Stimulated activated CD4-positive, alpha-beta T cell treated with anti-CD3 and anti-CD28 coated beads, Interleukin-2, amount 100 ng/mL, for 48 hours (primary cell): ENCODE measurements at regions not wholly inside any gene's neighbourhood (a gene's known extent, or its start where the extent isn't known, plus 50 kb on each side); places are given as distances from the start of the nearest gene placed in this dataset.

Experiments
- DNase-seq, 2 donors: peaks; one replicate each; pipeline ENCODE4 v3.0.0-alpha.2; 2020

DNA sequence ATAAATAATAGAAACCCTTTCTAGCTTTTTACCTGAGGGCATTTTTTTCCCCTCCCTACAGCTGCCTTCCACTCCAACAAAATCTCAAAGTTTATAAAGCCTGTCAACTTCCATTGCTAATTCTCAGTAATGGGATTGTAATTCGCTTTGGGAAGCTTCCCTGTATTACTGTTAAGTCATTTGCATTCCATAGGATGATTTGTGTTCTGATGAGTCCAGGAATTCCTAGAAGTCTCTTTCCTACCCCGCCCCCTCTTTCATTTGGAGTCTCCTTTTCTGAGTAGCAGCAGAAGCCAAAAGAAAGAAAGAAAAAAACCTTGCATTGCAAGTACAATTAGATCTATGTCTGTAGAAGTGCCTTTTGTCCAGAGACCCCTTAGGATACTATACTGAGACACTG is 1033.3 kb downstream of the IGSF11 start:
- no peak for DNase-seq

DNA sequence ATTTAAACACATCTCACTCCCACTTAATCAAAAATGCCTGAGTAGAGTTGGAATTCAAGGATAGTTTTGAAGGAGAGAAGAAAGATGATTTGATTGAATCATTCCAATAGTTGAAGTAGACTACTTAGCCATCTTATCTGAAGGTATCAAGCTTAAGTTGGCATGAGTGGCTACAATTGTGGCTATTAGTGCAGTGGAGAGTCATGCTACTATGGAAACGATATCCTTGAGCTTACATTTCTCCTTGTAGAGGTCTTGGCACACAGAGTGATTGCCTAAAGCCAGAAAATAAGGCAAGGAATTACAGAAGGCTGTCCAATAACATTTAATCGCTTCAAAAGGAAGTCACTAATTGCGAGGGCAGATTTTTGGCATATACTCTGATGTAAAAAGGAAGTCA is 1022.7 kb downstream of the IGSF11 start:
- DNase-seq = no peak

DNA sequence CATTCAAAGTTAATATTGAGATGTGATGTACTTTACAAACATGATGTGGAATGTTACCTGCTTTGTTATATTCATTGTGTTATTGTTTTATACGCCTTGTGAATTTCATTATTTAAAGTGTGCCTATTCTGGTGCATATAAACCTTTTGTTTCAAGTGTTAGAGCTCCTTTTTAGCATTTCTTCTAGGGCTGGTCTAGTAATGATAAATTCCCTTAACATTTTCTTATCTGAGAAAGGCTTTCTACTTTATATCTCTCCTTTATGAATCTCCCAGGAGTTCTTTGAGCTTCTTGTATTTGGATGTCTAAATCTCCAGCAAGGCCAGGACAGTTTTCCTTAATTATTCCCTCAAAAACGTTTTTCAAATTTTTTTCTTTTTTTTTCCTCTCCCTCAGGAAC is 1005.6 kb downstream of the IGSF11 start:
- DNase-seq = no peak

DNA sequence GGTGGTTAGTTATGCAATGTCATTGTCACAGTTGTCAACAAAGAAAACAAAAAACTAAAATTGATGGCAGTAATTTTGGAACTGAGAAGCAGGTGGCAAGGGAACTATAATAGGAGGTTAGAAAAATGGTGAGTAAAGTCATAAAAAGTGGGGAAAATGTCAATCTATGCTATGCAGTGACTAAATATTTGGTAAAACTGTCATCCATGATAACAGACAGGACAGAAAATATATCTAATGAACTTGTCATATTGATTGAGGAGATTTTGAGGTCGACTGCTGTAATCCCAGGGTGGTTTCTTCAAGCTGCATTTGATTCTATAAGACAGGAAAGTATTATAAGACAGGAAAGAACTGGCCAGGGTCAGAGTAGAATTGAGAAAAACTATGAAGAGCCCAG is 998.4 kb downstream of the IGSF11 start:
- no peak for DNase-seq

DNA sequence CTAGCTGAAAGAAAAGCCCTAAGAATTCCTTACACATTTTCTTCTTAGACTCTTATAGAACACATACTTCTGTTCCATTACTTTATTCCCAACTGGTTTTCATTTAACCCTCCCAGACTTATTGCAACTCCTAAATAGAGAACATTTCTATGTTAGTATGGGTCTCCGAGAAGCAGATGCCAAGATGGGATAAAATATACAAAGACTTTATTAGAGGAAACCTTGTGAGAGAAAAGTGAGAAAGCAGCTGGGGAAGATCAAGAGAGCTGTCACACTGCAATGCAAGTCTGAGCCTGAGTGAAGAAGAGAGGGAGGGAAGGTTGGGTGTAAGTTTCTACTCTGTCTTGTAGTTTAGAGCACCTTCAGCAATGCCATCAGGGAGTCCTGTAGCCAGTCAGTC is 979.3 kb downstream of the IGSF11 start:
- DNase-seq = no peak

DNA sequence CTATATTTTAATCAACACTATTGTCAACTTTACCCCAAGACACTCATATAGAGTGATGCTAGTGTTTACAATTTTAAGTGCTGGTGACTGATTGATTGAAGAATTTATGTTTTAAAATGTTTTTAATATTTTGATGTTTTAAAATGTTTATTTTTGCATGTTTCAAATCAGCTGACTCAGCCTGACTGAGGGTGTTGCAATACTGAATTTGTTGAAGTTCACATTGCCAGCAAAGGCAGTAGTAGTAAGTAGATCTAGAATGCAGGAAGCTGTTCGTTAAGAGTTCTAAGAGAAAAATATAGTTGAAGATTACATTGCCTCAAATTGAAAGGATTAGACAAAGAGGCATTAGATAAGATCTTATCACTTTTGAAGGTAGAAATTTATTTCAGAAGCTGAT is 977.6 kb downstream of the IGSF11 start:
- DNase-seq = no peak

DNA sequence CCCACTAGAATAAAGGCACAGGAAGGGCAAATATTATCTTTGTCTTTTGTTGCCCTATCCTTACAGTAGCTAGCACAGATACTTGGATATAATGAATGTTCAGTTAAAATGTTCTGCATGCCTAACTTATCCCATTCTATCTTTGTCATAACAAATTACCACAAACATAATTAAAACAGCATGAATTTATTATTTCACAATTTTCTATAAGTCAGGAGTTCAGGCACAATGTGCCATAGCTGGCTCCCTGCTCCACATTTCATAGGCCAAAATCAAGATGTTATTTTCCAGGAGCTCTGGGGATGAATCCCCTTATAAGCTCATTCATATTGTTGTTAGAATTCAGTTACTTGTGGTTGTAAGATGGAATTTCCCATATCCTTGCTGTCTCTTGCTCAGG is 975.5 kb downstream of the IGSF11 start:
- no peak for DNase-seq

DNA sequence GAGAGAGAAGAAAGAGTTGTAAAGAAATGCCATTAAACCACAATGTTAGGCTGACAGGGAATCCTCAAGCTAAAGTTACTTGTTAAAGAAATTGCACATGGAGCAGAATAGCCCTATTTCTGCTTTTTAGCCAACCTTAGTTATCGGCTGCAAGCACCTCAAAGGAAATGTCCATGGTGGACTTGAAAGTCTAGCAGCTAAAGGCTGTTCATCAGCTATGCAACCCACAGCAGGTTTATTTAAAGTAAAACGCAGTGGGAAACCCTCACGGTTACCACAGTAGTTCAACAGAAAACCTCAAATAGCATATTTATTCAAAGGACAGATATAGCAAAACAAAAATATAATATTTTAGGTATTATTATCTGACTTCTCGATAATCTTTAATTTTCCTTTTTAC is 967.2 kb downstream of the IGSF11 start:
- DNase-seq = no peak

DNA sequence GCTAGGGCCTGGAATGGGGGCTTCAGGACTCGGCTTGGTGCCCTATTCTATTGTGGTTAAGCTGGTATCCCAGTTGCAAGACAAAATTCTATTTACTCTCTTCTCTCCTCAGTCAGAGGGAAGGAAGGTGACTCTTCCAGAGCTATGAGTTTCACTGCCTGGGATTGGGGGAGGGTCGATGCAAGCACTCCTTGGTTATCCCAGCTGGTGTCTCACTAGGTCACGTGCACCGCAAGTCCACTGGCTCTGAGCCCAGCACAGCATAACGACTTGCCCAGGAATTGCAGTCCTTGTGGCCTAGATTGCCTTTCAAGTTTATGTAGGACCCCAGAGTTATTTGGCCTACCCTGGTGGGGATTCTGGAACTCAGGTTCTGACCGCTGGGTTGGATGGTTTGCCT is 958.8 kb downstream of the IGSF11 start:
- no peak for DNase-seq

DNA sequence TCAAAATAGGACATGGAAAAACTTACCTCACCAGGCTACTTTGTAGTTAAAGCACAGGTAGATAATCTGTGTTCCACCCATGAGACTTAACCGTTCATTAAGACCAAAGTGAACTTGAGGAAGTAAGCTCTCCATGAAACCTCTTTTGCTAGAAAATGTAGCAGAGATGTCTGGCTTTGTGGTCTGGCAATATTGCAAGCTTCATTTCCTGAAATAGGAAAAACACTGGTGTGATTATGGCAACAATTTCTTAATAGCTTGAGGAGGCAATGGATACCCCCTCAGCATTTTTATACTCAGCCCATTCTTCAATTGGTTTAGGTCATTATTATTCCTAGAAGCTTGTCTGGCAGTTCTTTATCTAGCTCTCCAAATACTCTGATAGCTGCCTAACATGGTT is 957.3 kb downstream of the IGSF11 start:
- DNase-seq = no peak

DNA sequence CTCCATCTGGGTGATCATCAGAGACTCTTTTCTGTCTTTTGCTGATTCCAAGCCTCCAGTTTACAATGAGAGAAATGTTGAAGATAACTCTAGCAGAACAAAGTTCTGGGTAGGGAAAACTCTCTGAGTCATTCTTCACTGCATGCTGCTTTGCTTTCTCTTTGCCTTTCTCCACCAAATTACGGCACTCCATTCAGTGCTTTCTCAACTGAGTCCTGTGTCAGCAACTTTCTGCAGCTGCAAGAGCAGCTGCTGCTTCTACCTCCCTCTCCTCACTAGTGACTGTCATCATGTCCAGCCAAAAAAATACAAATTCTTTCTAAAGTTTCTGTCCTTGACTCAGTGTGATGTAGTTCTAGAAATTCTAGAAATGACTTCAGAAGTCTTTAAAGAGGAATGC is 953.8 kb downstream of the IGSF11 start:
- no peak for DNase-seq

DNA sequence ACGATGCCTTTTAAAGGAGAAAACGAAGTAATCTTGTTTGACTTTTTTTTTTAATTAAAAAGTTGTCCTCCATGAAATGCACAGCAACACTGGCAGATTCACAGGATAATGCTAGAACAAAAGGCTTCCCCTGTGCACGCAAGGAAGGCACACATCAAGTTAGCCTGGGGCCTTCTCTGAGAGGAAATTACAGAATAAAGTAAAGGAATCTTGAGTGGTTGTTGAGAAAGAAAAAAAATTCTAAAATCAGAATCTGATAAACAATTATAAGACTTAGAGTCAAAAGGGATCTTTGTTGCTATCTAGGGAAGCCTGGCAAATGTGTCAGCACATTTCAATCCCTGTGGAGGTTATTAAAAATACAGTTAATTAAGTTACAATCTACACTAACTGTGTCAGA is 946.0 kb downstream of the IGSF11 start:
- no peak for DNase-seq

DNA sequence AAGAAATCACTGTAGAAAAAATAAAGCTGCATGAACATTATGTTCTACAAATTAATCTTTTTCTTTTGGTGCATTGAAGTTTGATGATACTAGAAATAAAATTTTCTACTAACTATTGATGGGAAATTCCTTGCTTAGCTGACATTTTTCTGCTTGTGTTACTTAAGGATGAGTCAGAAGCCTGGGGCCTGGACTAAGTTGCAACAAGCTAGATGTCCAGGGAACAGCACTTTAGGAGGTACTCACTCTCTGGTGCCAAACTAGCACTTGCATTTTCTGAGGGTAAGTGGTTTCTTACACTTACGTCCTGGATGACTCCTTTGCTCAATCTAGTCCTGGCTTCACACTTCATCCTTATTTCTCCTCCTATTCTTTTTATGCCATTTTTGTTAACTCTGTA is 945.1 kb downstream of the IGSF11 start:
- DNase-seq = no peak

DNA sequence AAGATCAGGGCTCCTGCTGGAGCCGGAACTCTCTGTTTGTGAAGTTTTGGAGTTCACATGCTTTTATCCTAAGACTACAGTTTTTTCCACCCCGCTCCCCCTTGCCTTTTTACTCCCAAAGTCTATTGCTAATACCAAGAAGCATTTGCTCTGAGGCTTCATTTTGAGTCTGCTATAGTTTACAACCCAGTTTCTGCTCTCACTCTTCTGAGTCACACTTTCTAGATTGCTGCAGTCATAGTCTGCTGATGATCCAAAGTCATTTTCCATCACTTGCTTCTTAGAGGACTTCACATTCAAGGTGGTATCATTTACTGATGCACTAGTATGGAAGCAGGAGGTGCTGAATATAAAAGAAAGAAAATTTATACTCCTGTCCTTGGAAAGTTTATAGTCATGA is 937.4 kb downstream of the IGSF11 start:
- no peak for DNase-seq

DNA sequence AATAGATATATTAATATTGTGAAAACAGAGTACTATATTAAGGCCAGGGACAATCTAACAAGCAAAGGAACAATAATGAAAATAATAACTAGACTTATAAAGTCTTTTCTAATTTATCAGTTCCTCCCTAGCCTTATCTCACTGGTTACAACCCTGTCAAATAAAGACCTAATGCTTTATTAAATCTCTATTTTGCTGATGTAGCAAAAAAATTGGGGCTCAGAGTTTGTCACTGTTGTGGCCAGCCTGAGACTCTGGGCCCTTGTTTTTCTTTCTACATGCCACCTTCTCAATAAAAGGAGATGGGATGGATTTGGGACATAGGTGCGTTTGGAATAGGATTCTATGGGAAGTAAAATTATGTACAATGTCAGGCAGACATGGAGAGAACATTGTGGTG is 937.0 kb downstream of the IGSF11 start:
- no peak for DNase-seq

DNA sequence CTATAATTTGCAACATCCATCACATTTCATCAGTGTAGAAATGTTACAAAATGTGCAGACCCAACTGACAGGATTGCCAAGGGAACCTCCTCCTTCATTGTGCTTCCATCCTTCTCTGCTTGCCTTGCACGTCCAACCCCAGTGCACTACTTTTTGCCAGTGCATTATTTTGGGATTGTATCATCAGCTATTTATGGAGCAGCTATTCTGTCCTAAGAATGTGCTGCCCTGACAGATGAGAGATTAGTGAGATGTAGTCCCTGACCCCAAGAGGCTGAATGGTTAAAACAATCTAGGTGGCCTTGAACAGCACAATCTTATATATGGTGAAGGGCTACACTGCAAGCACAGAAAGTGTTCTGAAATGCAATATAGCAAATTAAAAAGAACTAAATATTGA is 935.8 kb downstream of the IGSF11 start:
- no peak for DNase-seq

DNA sequence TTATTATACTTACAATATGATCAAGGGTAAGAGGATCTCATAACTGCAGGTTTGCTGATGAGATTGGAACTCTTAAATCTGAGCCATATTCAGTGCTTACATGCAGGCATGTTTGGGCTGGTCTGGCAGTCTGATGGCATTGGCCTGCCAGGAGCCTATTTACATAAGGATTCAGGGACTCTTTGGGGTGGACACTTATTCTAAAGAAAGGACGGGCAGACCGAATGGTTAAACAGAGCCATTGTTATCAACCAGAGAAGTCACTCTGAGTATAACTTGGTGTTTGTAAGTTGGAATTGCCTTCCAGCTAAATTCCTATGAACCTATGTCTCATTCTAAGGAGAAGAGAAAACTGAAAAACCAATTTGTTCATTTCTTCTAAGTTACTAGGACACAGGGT is 932.8 kb downstream of the IGSF11 start:
- DNase-seq = no peak

DNA sequence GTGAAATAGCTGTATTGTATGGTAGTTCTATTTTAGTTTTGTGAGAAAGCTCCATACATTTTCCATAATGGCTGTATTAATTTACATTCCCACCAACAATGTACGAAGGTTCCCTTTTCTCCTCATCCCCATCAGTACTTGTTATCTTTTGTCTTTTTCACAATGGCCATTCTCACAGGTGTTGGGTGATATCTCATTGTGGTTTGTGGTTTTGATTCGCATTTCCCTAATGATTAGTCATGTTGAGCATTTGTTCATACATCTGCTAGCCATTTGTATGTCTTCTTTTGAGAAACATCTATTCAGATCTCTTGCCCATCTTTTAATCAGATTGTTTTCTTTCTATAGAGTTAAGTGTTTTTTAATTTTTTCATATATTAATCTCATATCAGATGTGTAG is 931.9 kb downstream of the IGSF11 start:
- no peak for DNase-seq

DNA sequence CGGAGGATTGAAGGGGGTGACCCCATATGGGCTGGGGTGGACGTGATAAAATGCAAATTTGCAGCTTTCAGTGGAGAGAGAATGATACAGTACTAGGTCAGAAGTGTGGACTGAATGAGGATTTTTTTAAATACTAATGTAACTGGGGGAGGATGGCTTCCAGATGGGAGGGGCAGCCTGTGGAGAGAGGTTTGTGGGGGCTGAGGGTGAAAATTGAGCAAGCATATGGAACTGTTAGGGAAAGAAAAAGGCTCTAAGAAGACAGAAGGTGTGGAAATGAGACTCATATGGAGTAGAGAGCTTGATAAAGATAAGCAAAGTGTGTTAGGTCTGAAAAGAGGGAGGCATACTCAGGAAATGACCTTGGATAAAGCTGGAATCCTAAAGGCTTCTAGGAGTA is 926.4 kb downstream of the IGSF11 start:
- no peak for DNase-seq

DNA sequence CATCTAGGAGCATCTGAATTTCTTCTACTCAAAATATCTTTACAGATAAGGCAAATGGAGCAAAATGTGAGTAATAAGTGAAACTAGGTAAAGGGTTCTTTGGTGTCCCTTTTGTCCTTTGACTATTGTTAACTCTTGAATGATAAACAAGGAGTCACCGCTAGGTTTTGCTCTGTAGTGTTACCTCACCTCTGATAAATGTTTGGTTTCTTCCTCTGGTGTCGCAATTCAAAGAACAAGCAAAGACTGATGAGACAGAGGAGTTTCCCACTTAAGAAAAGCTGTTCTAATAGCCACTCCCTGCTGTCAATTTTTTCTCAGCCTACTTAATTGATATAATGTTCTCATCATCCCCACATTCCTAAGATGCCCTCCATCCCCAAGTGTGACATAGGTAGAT is 925.9 kb downstream of the IGSF11 start:
- no peak for DNase-seq

DNA sequence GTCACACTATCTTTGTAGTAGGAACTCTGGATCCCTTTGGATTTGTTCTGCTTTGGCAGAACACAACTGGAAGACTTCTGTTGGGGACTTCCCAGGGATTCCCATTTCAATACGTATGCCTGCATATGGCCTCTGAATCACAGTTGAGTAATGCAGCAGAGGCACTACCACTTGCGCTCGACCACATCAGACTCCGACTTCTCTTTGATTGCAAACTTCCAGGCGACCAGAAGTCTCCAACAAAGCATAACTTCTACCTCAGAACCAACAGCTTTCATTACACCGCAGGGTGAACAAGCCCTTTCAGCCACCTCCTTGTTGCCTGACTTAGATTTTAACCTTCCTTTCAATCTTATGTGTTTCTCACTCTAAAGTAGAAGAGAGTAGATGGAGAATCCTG is 924.4 kb downstream of the IGSF11 start:
- DNase-seq = no peak

DNA sequence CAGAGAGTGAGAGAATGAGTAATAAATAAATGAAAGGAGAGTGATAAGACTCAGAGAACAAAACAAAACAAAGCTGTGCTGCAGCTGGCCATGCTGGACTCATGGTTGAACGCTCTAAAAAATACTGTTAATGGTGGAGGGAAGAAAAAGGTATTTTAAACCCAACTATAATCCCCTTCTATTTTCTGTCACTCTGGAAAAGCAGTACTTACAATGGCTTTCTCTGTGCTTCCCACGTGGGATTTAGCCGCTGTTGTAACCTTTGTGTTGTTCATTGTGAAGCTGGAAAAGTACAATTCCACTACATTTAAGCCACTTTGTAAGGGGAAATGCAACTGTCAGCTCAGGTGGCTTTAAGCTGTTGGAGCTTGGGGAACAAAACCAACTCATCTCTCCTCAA is 917.7 kb downstream of the IGSF11 start:
- DNase-seq = no peak

DNA sequence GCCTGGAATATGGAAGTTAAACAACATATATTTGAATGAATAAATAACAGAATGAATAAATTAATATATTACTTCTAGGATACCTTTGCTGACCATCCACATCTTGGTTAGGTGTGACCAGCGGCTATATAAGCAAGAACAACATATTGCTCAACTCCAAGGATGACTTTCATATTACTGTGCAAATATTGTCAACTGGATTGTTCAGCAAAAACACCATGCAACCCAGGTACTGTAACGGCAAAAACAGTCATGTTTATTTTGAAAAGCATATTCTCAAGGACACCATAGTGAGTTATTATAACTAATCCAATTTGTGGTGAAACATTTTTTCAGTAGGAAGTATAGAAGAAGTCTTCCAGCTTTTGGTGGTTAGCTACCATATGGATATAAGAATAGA is 907.9 kb downstream of the IGSF11 start:
- DNase-seq = no peak

DNA sequence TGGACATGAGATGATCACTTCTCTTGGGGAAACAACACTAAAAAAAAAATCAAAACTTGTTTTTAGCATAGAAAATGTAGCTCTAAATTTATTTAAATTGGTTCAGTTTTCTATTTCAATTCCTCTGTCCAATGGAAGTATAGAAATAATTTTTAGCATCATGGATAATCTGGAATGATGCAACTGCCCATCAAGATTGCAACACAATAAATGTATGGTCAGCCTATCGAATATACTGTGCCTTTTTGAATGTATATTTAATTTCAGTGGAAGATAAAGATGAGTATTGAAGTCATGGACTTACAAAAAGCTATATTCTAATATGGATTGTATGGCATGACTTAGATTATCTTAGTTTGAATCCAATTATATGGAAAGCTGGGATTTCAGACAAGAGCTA is 906.7 kb downstream of the IGSF11 start:
- DNase-seq = no peak

DNA sequence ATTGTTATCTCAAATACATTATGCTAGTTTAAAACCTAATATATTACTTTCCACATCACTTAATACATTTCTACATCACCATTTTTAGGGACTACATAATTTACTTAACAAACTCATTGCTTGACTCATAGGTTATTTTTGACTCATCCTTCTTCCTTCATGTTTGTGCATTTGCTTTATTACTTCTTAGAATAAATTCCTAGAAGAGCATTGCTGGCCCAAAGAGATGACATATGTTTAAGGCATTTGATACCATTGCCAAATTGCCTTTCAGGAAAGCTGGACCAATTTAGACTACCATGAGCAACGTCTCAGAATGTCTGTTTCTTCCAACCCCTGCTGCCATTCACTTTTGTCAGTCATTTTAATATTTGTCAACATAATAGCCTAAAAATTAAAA is 905.8 kb downstream of the IGSF11 start:
- DNase-seq = no peak

DNA sequence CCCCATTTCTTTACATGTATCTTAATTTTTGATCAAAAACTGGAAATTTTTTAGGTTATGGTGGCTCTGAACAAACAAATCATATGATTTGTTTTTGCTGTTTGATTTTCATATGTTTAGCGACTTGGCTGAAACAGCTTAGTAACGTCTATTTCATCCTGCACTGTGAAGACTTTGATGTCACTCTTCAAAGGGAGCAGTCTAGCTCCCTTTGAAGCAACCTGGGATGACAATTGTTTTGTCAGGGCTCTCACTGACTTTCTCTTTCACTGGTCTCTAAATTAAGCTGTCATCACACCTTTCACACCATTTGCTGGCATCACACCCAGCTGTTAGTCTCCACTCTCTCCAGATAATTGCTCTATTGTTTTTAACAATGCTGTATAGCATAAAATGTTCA is 896.9 kb downstream of the IGSF11 start:
- no peak for DNase-seq

DNA sequence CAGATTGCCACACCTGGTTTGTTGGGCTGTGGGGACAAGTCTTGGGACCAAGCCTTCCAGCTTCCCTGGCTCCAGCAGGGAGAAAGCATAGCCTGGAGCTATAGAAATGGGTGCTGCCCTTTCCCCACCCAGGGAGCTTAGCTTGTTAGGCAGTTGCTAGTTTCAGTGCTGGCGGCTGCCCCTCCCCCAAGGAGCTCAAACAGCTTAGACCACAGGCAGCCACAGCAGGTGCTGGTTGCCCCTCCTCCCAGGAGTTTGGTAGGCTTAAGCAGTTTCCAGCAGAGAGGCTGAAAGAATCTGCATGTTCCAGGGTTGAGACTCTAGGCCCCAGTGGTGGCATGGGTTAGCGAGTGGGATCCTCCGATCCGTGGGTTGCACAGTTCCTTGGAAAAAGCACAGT is 889.7 kb downstream of the IGSF11 start:
- no peak for DNase-seq
